ENCODE measurements at regions not wholly inside any gene's neighbourhood (a gene's known extent, or its start where the extent isn't known, plus 50 kb on each side); places are given as distances from the start of the nearest gene placed in this dataset.

GRCh38 chrY:9922035-9922434 lies 394.4 kb downstream of the TSPY10 start:
- no peak for DNase-seq (ENCODE audit: low read depth)
- no peak overlapping the region for H3K4me3 ChIP-seq (ENCODE audit: low read depth, low read length)
- no peak for TF ChIP-seq CTCF (IDR thresholded peaks at IDR 0.05; ENCODE audit: control insufficient read depth, extremely low read depth, insufficient read depth)

- H3K4me3 ChIP-seq (ENCODE audit: low read depth, low read length), result no peak overlapping the region
- no peak for DNase-seq (ENCODE audit: low read depth)
- peak; percentile 43; the same call in 1 of the 2 replicates for TF ChIP-seq CTCF (IDR thresholded peaks at IDR 0.05; ENCODE audit: control insufficient read depth, extremely low read depth, insufficient read depth)
Observed at GRCh38 chrY:9968381-9968780, 440.7 kb downstream of the TSPY10 start.

Data from LNCaP clone FGC (cell line).